ENCODE measurements at regions not wholly inside any gene's neighbourhood (a gene's known extent, or its start where the extent isn't known, plus 50 kb on each side); places are given as distances from the start of the nearest gene placed in this dataset.
A peak's percentile ranks its signal among the peaks of the same experiment; 100 is the strongest.

DNA sequence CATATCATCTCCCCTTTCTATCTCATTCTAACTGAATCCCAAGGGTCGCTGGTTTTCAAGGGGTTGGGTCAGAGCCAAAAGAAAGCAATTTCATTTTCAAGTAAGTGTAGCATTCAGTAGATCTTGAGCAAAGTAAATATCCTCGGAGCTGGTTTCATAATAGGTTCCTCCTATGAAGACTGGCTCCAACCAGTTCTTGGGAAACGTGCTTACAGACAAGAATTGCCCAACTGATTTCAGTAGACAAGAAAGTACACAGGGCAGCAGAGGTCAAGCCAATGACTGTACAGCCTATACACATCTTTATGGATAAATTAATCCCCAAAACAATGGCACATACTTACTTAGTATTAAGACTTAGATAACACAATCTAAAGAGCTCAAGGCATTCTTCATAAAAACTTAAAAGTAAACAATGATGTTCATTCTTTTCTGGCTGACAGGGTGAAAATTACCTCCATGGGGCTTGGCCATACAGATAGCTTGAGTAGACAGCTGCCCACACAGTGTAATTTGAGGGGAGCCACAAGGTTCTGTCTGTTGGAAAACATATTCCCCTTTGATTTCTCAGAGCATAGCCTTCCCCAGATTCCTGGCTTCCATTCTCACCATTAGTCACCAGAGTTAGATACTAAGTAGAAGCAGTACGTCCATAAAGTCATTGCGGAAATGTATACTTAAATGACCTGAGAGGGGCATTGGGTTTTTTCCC is 163.9 kb downstream of the ARRDC3 start:
- DNase-seq (ENCODE audit: low spot score) = peak; percentile 33
- ChIA-PET POLR2A (ENCODE audit: low non-redundant PET) (no interaction called here), CTCF (interaction anchor here (1.5 to 1.6 kb wide), 2 partner anchors 166 to 200 kb away, joined by 6 to 8 read pairs; no protein-coding TSS in a partner anchor)
- TF ChIP-seq, protein P1, sequence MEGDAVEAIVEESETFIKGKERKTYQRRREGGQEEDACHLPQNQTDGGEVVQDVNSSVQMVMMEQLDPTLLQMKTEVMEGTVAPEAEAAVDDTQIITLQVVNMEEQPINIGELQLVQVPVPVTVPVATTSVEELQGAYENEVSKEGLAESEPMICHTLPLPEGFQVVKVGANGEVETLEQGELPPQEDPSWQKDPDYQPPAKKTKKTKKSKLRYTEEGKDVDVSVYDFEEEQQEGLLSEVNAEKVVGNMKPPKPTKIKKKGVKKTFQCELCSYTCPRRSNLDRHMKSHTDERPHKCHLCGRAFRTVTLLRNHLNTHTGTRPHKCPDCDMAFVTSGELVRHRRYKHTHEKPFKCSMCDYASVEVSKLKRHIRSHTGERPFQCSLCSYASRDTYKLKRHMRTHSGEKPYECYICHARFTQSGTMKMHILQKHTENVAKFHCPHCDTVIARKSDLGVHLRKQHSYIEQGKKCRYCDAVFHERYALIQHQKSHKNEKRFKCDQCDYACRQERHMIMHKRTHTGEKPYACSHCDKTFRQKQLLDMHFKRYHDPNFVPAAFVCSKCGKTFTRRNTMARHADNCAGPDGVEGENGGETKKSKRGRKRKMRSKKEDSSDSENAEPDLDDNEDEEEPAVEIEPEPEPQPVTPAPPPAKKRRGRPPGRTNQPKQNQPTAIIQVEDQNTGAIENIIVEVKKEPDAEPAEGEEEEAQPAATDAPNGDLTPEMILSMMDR (conservative IDR thresholded peaks at IDR 0.05; ENCODE audit: low read depth, low read length) = no peak
- TF ChIP-seq EZH2 (IDR thresholded peaks at IDR 0.05; ENCODE audit: borderline replicate concordance, low read depth, low read length, poor library complexity, severe bottlenecking) = no peak
- intact Hi-C loops (cut with micrococcal nuclease; ENCODE audit: unreplicated experiment) = no loop called here
- H3K27ac ChIP-seq (ENCODE audit: low read depth, low read length, poor library complexity, severe bottlenecking) = no peak overlapping the region
- no peaks in the 10 kb centered on the region for H3K27me3 ChIP-seq (replicated peaks; ENCODE audit: insufficient read depth, low read depth, low read length, poor library complexity)
- no peak overlapping the region for H3K4me3 ChIP-seq (ENCODE audit: low read depth, low read length, poor library complexity, severe bottlenecking)
- H3K36me3 ChIP-seq (ENCODE audit: insufficient read depth, low read length, poor library complexity, severe bottlenecking) = no peaks in the 10 kb centered on the region
- no peaks in the 10 kb centered on the region for H3K4me1 ChIP-seq (ENCODE audit: insufficient read depth, low read length, poor library complexity, severe bottlenecking)
- no peaks in the 10 kb centered on the region for H3K9me3 ChIP-seq (ENCODE audit: low read depth, low read length, poor library complexity, severe bottlenecking)
- BruUV-seq (replicated peaks) = no TSS peak

DNA sequence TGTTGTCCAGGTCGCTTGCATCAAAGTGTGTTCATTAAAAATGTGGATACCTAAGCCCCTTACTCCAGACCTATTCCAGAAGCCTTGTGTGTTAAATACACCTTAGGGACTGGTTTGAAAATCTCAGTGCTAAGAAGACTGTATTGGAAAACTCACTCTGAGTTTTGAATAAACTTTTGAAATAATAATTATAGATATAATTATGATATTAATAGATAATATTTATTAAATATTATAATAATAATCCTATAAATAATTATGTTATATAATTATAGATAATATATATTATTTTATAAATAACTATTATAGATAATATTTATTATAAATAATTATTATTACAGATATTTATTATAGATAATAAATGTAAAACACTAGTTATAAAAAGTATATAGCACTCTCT is 165.3 kb downstream of the ARRDC3 start:
- CTCF ChIA-PET = no interaction called here
- H3K36me3 ChIP-seq (ENCODE audit: insufficient read depth, low read length, poor library complexity, severe bottlenecking) = no peaks in the 10 kb centered on the region
- no peaks in the 10 kb centered on the region for H3K9me3 ChIP-seq (ENCODE audit: low read depth, low read length, poor library complexity, severe bottlenecking)
- TF ChIP-seq EZH2 (IDR thresholded peaks at IDR 0.05; ENCODE audit: borderline replicate concordance, low read depth, low read length, poor library complexity, severe bottlenecking) = no peak
- TF ChIP-seq, protein P1 (conservative IDR thresholded peaks at IDR 0.05; ENCODE audit: low read depth, low read length) = no peak
- POLR2A ChIA-PET (ENCODE audit: low non-redundant PET) = no interaction called here
- no peak overlapping the region for H3K27ac ChIP-seq (ENCODE audit: low read depth, low read length, poor library complexity, severe bottlenecking)
- no peaks in the 10 kb centered on the region for H3K27me3 ChIP-seq (replicated peaks; ENCODE audit: insufficient read depth, low read depth, low read length, poor library complexity)
- H3K4me3 ChIP-seq (ENCODE audit: low read depth, low read length, poor library complexity, severe bottlenecking) = no peak overlapping the region
- intact Hi-C loops (cut with micrococcal nuclease; ENCODE audit: unreplicated experiment) = no loop called here
- no peak for DNase-seq (ENCODE audit: low spot score)
- peaks cover 9% of the 10 kb centered on the region for H3K4me1 ChIP-seq (ENCODE audit: insufficient read depth, low read length, poor library complexity, severe bottlenecking)
- no TSS peak for BruUV-seq (replicated peaks)

DNA sequence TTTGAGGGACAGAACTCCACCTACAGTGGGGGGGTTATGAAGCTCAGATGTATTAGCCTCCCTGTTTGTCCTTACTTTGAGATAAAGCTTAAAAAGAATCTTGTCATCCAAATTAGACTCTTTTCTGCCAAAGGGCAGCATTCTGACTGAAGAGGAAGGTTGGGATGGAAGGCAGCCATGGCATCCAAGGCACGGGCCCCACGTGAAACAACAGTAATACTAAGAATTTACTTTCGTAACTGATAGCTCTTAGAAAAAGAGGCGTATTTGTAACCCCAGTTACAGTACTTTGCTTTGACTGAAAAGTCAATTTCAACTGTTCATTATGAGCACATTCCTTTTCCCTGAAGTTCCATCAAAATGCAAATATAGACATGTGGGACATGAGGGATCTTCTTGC is 168.5 kb downstream of the ARRDC3 start:
- no peak overlapping the region for H3K4me3 ChIP-seq (ENCODE audit: low read depth, low read length, poor library complexity, severe bottlenecking)
- ChIA-PET POLR2A (ENCODE audit: low non-redundant PET) (interaction anchor here (0.6 kb wide), 1 partner anchor 92 kb away, joined by 3 read pairs; no protein-coding TSS in a partner anchor), CTCF (no interaction called here)
- H3K27me3 ChIP-seq (replicated peaks; ENCODE audit: insufficient read depth, low read depth, low read length, poor library complexity) = no peaks in the 10 kb centered on the region
- intact Hi-C loops (cut with micrococcal nuclease; ENCODE audit: unreplicated experiment) = loop anchor here (5.0 kb wide), 1 partner anchor 168 kb away; the partner anchor contains the start of gene ARRDC3
- H3K36me3 ChIP-seq (ENCODE audit: insufficient read depth, low read length, poor library complexity, severe bottlenecking) = no peaks in the 10 kb centered on the region
- no peak overlapping the region for H3K27ac ChIP-seq (ENCODE audit: low read depth, low read length, poor library complexity, severe bottlenecking)
- BruUV-seq (replicated peaks) = no TSS peak
- no peak for DNase-seq (ENCODE audit: low spot score)
- H3K9me3 ChIP-seq (ENCODE audit: low read depth, low read length, poor library complexity, severe bottlenecking) = no peaks in the 10 kb centered on the region
- peaks cover 27% of the 10 kb centered on the region for H3K4me1 ChIP-seq (ENCODE audit: insufficient read depth, low read length, poor library complexity, severe bottlenecking)
- TF ChIP-seq, protein P1 (conservative IDR thresholded peaks at IDR 0.05; ENCODE audit: low read depth, low read length) = no peak

Data from A673 (cell line).